ENCODE measurements at regions not wholly inside any gene's neighbourhood (a gene's known extent, or its start where the extent isn't known, plus 50 kb on each side); places are given as distances from the start of the nearest gene placed in this dataset.

DNA sequence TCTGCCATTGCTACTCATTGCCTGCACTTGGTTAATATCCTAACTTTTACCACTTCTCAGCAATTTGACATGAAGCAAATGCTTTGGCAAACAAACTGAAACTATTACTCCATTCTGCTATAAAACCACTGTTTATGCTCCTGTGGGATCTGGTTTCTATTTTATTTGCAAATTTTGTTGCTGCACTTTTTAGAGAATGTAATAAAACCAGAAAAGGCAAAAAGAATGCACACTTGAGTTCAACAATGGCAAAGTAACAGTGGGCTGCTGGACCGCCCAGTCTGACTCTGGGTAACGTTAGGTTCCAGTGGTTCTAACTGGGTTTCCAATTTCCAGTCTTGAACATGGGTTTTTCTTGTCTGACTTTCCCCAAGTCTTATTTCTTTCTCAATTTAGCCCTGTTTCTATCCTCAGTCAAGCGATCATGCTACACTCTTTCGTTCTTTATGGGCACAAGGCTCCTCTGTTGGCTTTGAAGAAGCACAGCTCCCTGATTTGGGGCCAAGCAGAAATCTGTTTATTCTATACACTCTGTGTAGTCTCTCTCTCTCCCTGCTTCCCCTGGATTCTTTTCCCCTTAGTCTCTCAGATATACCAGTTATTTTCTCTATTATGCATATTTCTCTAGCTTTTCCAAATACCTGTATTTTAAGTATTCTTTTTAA, 129.2 kb upstream of the FAM3C start:
- Histone ChIP-seq H3K4me1 (peaks cover 2% of the 10 kb centered on the region), H3K4me3 (no peak overlapping the region), H3K27ac (no peak overlapping the region), H3K36me3 (no peaks in the 10 kb centered on the region), H3K27me3 (no peaks in the 10 kb centered on the region), H3K9me3 (no peaks in the 10 kb centered on the region)
- no peak for DNase-seq (ENCODE audit: extremely low spot score in 2 of 2)
- TF ChIP-seq, protein P1, sequence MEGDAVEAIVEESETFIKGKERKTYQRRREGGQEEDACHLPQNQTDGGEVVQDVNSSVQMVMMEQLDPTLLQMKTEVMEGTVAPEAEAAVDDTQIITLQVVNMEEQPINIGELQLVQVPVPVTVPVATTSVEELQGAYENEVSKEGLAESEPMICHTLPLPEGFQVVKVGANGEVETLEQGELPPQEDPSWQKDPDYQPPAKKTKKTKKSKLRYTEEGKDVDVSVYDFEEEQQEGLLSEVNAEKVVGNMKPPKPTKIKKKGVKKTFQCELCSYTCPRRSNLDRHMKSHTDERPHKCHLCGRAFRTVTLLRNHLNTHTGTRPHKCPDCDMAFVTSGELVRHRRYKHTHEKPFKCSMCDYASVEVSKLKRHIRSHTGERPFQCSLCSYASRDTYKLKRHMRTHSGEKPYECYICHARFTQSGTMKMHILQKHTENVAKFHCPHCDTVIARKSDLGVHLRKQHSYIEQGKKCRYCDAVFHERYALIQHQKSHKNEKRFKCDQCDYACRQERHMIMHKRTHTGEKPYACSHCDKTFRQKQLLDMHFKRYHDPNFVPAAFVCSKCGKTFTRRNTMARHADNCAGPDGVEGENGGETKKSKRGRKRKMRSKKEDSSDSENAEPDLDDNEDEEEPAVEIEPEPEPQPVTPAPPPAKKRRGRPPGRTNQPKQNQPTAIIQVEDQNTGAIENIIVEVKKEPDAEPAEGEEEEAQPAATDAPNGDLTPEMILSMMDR (IDR thresholded peaks at IDR 0.05), result no peak
- TF ChIP-seq POLR2A (IDR thresholded peaks at IDR 0.05) (no peak), POLR2AphosphoS5 (IDR thresholded peaks at IDR 0.05; ENCODE audit: insufficient read depth in 1 of 2, low read depth in 1 of 2) (no peak)
- intact Hi-C loops (cut with DNase I), result no loop called here

DNA sequence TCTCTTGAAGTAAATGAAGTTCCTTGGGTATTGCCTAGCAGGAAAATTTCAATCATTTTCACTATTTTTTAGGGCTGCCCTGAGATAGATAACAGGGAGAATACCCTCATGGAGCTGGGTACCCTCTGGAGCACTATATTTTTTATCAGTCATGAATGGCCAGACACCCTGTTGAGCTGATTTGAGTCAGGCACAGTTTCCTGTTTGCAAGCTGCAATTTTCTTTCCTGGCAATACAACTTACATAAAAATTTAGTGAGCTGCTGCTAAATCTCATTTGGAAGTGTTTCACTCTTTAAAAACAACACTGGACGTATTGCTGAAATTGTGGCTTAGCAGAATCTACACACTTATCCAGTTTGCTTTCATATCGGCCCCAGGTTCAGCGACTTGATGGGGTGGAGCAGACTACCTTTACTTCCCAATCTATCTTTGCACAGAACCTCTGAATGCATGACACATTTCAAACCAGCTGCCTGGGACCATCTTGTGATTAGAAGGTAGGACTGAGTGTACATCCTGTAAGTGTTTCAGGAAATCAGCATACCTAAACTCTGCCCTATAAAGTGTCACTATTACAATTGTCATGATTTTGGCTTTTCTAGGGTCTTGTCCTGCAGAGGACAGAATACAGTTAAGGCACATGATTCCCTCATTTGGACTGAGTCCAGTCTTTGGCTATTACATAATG, 125.7 kb upstream of the FAM3C start:
- Histone ChIP-seq H3K27me3 (no peaks in the 10 kb centered on the region), H3K9me3 (no peaks in the 10 kb centered on the region), H3K36me3 (no peaks in the 10 kb centered on the region), H3K4me1 (no peaks in the 10 kb centered on the region), H3K27ac (no peak overlapping the region), H3K4me3 (no peak overlapping the region)
- intact Hi-C loops (cut with DNase I), result no loop called here
- no peak for DNase-seq (ENCODE audit: extremely low spot score in 2 of 2)
- TF ChIP-seq, protein P1 (IDR thresholded peaks at IDR 0.05), result no peak
- TF ChIP-seq POLR2A (IDR thresholded peaks at IDR 0.05) (no peak), POLR2AphosphoS5 (IDR thresholded peaks at IDR 0.05; ENCODE audit: insufficient read depth in 1 of 2, low read depth in 1 of 2) (no peak)

DNA sequence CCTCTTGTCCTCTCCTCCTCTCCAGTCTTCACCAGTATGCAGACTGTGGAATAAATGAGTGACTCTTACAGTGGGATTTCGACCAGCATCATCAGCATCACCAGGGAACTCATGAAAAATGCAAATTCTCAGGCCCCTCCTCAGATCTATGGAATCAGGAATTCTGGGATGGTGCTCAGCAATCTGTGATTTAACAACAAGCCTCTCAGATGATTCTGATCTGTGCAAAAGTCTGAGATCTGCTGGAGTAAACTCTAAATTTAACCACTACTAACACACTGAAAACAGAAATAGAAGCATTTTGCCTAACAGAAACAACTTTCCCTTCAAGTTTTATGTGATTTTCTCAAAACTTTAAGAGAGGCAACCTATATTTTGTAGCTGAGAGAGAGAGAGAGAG, 124.8 kb upstream of the FAM3C start:
- H3K4me1 ChIP-seq, result no peaks in the 10 kb centered on the region

DNA sequence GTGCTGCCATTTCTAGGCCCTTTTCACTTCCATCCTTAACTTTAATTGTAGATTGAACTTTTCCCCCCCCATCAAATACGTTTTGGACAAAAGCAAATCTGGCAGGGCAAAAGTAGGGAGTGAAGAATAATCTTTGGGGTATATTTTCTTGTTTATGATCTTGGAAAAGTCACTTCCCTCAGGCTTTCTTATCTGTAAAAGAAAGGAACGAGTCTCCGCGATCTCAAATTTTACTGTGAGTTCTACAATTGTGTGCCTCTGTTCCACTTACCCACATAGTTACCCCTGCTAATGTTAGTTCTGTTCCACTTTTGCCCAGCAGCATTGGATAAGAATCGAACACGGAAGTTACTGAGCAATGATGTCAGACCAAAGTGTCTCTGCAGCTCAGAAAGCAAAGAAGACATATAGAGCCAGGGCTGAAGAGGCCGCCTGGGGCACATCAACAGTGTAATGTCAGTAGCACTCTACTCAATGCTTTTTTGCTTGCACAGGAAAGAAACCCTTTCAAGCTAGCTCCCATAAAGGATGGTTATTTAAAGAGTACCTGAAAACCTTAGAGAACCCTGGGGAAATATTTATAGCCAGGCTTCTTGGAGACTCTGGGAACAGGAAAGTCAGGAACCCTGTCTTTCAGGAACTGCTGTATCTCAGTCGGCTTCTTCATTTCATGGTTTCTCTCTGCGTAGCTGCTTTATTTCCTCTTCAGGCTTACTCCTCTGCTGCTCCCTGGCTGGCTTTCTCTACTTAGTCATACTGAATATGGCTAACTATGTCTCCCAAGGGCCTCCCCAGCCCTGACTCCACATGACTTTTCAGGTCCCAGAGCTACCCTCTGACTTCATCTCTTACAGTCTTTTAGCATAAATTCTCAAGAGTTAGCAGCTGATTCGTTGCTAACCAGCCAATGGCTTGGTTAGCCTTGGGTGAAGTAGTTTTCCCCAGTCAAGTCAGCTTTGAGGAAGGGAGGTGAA, 123.7 kb upstream of the FAM3C start:
- DNase-seq (ENCODE audit: extremely low spot score in 2 of 2), result no peak
- H3K27ac ChIP-seq, result no peak overlapping the region

More for the DNA sequence above, 124.8 kb upstream of the FAM3C start:
- no peak overlapping the region for H3K4me3 ChIP-seq
- no peaks in the 10 kb centered on the region for H3K9me3 ChIP-seq
- TF ChIP-seq POLR2AphosphoS5 (IDR thresholded peaks at IDR 0.05; ENCODE audit: insufficient read depth in 1 of 2, low read depth in 1 of 2) (no peak), POLR2A (IDR thresholded peaks at IDR 0.05) (no peak)
- TF ChIP-seq, protein P1 (IDR thresholded peaks at IDR 0.05), result no peak
- no peaks in the 10 kb centered on the region for H3K36me3 ChIP-seq
- intact Hi-C loops (cut with DNase I), result no loop called here
- no peak overlapping the region for H3K27ac ChIP-seq
- no peaks in the 10 kb centered on the region for H3K27me3 ChIP-seq
- no peak for DNase-seq (ENCODE audit: extremely low spot score in 2 of 2)

More for the DNA sequence above, 123.7 kb upstream of the FAM3C start:
- Histone ChIP-seq H3K9me3 (no peaks in the 10 kb centered on the region), H3K27me3 (no peaks in the 10 kb centered on the region), H3K4me1 (no peaks in the 10 kb centered on the region), H3K4me3 (no peak overlapping the region), H3K36me3 (no peaks in the 10 kb centered on the region)
- intact Hi-C loops (cut with DNase I), result no loop called here
- TF ChIP-seq POLR2A (IDR thresholded peaks at IDR 0.05), result no peak
- TF ChIP-seq POLR2AphosphoS5 (IDR thresholded peaks at IDR 0.05; ENCODE audit: insufficient read depth in 1 of 2, low read depth in 1 of 2), result no peak
- TF ChIP-seq, protein P1 (IDR thresholded peaks at IDR 0.05), result no peak
